H1 (cell line): ENCODE measurements at regions not wholly inside any gene's neighbourhood (a gene's known extent, or its start where the extent isn't known, plus 50 kb on each side); places are given as distances from the start of the nearest gene placed in this dataset.

Source experiments
- CTCF ChIA-PET: fragments of 300-600 bp; sonication (Branson Sonifier 250); formaldehyde crosslinking; loops from one replicate; lab custom pipeline; 2021; ENCODE audit not compliant: partially characterized antibody; lab: Charles Lee
- POLR2A ChIA-PET: fragments of 300-600 bp; sonication (Branson Sonifier 250); formaldehyde crosslinking; loops from one replicate; lab custom pipeline; 2021; ENCODE audit warnings: inconsistent platforms; ENCODE audit not compliant: partially characterized antibody; lab: Charles Lee
- DNase-seq, 2 experiments: peaks; one replicate each; pipeline versions ENCODE4 v3.0.0 to v3.0.0-alpha.2; 2010 to 2022; ENCODE audit warnings: low spot score in 2 of 2, low read depth in 1 of 2, mixed read lengths in 1 of 2
- FAIRE-seq: peaks from 2 replicates; lab custom pipeline; 2011; peaks lifted over from hg19 to GRCh38; lab: Jason Lieb, UNC
- H2AFZ ChIP-seq: 2 replicates; pipeline ENCODE4 v1.8.1; 2012; ENCODE audit warnings: low read length, inconsistent platforms
- H2AK5ac ChIP-seq: 2 replicates; pipeline ENCODE4 v1.6.1; 2013; ENCODE audit warnings: low read depth, low read length
- H2BK120ac ChIP-seq: replicated peaks from 2 replicates; pipeline ENCODE3; 2013; ENCODE audit warnings: low read depth, low read length, inconsistent platforms
- H2BK12ac ChIP-seq: 2 replicates; pipeline ENCODE4 v1.6.1; 2013; ENCODE audit warnings: low read depth, low read length
- H2BK15ac ChIP-seq: 2 replicates; pipeline ENCODE4 v1.6.1; 2013; ENCODE audit warnings: low read length
- H2BK20ac ChIP-seq: 2 replicates; pipeline ENCODE4 v1.6.1; 2013; ENCODE audit warnings: low read length
- H2BK5ac ChIP-seq: 2 replicates; pipeline ENCODE4 v1.6.1; 2013; ENCODE audit warnings: low read depth, low read length
- H3K14ac ChIP-seq: 2 replicates; pipeline ENCODE4 v1.6.1; 2013; ENCODE audit warnings: inconsistent platforms; ENCODE audit not compliant: insufficient read length
- H3K18ac ChIP-seq: 2 replicates; pipeline ENCODE4 v1.6.1; 2013; ENCODE audit warnings: low read length; ENCODE audit errors: extremely low read depth
- H3K23ac ChIP-seq: 2 replicates; pipeline ENCODE4 v1.6.1; 2013; ENCODE audit warnings: inconsistent platforms; ENCODE audit not compliant: insufficient read length
- H3K23me2 ChIP-seq: 2 replicates; pipeline ENCODE4 v1.6.1; 2013; ENCODE audit warnings: low read depth, low read length
- H3K27ac ChIP-seq: 2 replicates; pipeline ENCODE4 v1.6.1; 2011; ENCODE audit warnings: low read depth, low read length, inconsistent platforms
- H3K27me3 ChIP-seq, 4 experiments: replicated peaks in 1 of 4; 1 replicate in 1 of 4; 2 replicates in 3 of 4; pipeline versions ENCODE4 v1.6.1 to v1.8.1; 2011 to 2013; ENCODE audit warnings: low read length in 3 of 4, mild to moderate bottlenecking in 3 of 4, inconsistent platforms in 2 of 4, mixed read lengths in 2 of 4, moderate library complexity in 1 of 4; ENCODE audit not compliant: control insufficient read depth in 3 of 4, insufficient read depth in 3 of 4; ENCODE audit errors: extremely low read depth in 1 of 4
- H3K36me3 ChIP-seq, 4 experiments: 2 replicates each; pipeline versions ENCODE4 v1.6.1 to v1.8.1; 2011 to 2013; ENCODE audit warnings: mild to moderate bottlenecking in 4 of 4, low read length in 3 of 4, moderate library complexity in 2 of 4, control low read depth in 1 of 4, inconsistent platforms in 1 of 4; ENCODE audit not compliant: insufficient read depth in 4 of 4, control insufficient read depth in 2 of 4
- H3K4ac ChIP-seq: replicated peaks from 2 replicates; pipeline ENCODE3; 2013; ENCODE audit warnings: low read length, low read depth, mixed read lengths, inconsistent platforms; ENCODE audit not compliant: insufficient read length
- H3K4me1 ChIP-seq, 4 experiments: replicated peaks in 1 of 4; 1 replicate in 1 of 4; 2 replicates in 3 of 4; pipeline versions ENCODE4 v1.6.1 to v1.8.1; 2011 to 2013; ENCODE audit warnings: low read length in 3 of 4, inconsistent platforms in 2 of 4, mixed read lengths in 1 of 4; ENCODE audit not compliant: insufficient read depth in 4 of 4, control insufficient read depth in 3 of 4
- H3K4me2 ChIP-seq, 2 experiments: 2 replicates each; pipeline versions ENCODE4 v1.6.1 to v1.8.1; 2011 to 2013; ENCODE audit warnings: low read depth in 2 of 2, low read length in 2 of 2, control low read depth in 1 of 2, inconsistent platforms in 1 of 2, mild to moderate bottlenecking in 1 of 2; ENCODE audit not compliant: insufficient read depth in 1 of 2
- H3K4me3 ChIP-seq, 4 experiments: fragments of 200-600, 300-600 bp in 1 of 4; sonication (generic), shearing (Covaris generic), sonication (Bioruptor Twin) in 1 of 4; 2 replicates each; pipeline versions ENCODE4 v1.5.1 to v1.8.1; 2011 to 2016; ENCODE audit warnings: low read length in 4 of 4, low read depth in 3 of 4, control low read depth in 2 of 4, inconsistent platforms in 2 of 4, mild to moderate bottlenecking in 2 of 4, mixed read lengths in 1 of 4, moderate library complexity in 1 of 4; ENCODE audit not compliant: insufficient read depth in 2 of 4; ENCODE audit errors: extremely low read depth in 1 of 4
- H3K56ac ChIP-seq: replicated peaks from 2 replicates; pipeline ENCODE3; 2013; ENCODE audit warnings: low read depth, mild to moderate bottlenecking, mixed read lengths, low read length, inconsistent platforms; ENCODE audit not compliant: insufficient read length
- H3K79me1 ChIP-seq: 2 replicates; pipeline ENCODE4 v1.6.1; 2013; ENCODE audit warnings: low read depth, low read length, control low read depth
- H3K79me2 ChIP-seq, 2 experiments: 2 replicates each; pipeline versions ENCODE4 v1.6.1 to v1.8.1; 2012 to 2013; ENCODE audit warnings: low read length in 2 of 2, mild to moderate bottlenecking in 2 of 2, inconsistent platforms in 1 of 2; ENCODE audit not compliant: insufficient read depth in 2 of 2, control insufficient read depth in 1 of 2
- H3K9ac ChIP-seq, 4 experiments: replicated peaks in 1 of 4; 1 replicate in 1 of 4; 2 replicates in 3 of 4; pipeline versions ENCODE4 v1.6.1 to v1.8.1; 2011 to 2013; ENCODE audit warnings: low read depth in 3 of 4, low read length in 3 of 4, control low read depth in 2 of 4, mild to moderate bottlenecking in 2 of 4, moderate library complexity in 2 of 4, inconsistent platforms in 1 of 4; ENCODE audit errors: extremely low read depth in 1 of 4
- H3K9me3 ChIP-seq, 2 experiments: 2 replicates each; pipeline versions ENCODE4 v1.6.1 to v1.8.1; 2012 to 2013; ENCODE audit warnings: mild to moderate bottlenecking in 2 of 2, moderate library complexity in 2 of 2, control low read depth in 1 of 2, inconsistent platforms in 1 of 2, low read depth in 1 of 2, low read length in 1 of 2, mixed read lengths in 1 of 2; ENCODE audit not compliant: insufficient read depth in 2 of 2
- H4K20me1 ChIP-seq, 2 experiments: replicated peaks in 1 of 2; 2 replicates each; pipeline versions ENCODE3 to v1.8.1; 2011 to 2013; ENCODE audit warnings: inconsistent platforms in 2 of 2, low read length in 2 of 2, mild to moderate bottlenecking in 1 of 2; ENCODE audit not compliant: insufficient read depth in 2 of 2, control insufficient read depth in 1 of 2
- H4K5ac ChIP-seq: 2 replicates; pipeline ENCODE4 v1.6.1; 2013; ENCODE audit warnings: low read length, low read depth, mixed read lengths, inconsistent platforms; ENCODE audit not compliant: insufficient read length
- H4K8ac ChIP-seq: 2 replicates; pipeline ENCODE4 v1.8.0; 2013; ENCODE audit warnings: mild to moderate bottlenecking, moderate library complexity, low read length, inconsistent platforms; ENCODE audit not compliant: insufficient read depth; ENCODE audit errors: extremely low read depth
- H4K91ac ChIP-seq: replicated peaks from 2 replicates; pipeline ENCODE3; 2013; ENCODE audit warnings: low read length, mixed read lengths, inconsistent platforms; ENCODE audit not compliant: insufficient read length
- CEBPB ChIP-seq: IDR thresholded peaks from 2 replicates; pipeline ENCODE4 v1.6.1; 2012; ENCODE audit warnings: low read depth, low read length
- CHD1 ChIP-seq: IDR thresholded peaks from 2 replicates; pipeline ENCODE4 v1.6.1; 2012; ENCODE audit warnings: low read depth, low read length, improper control_type of control experiment
- EGR1 ChIP-seq: IDR thresholded peaks from 2 replicates; pipeline ENCODE4 v1.6.1; 2011; ENCODE audit warnings: low read depth, low read length, borderline replicate concordance
- EZH2 ChIP-seq: fragments of 200-600 bp; sonication (generic); IDR thresholded peaks from 2 replicates; pipeline ENCODE4 v1.7.1; 2012; ENCODE audit warnings: low read depth, mild to moderate bottlenecking, moderate library complexity, low read length, inconsistent platforms; ENCODE audit not compliant: severe bottlenecking
- RNF2 ChIP-seq: fragments of 200-900, 300-1000 bp; sonication (generic); IDR thresholded peaks from 2 replicates; pipeline ENCODE4 v1.7.1; 2016; ENCODE audit warnings: borderline replicate concordance, low read depth, mild to moderate bottlenecking, antibody characterized with exemption, low read length; ENCODE audit not compliant: poor library complexity, severe bottlenecking; ENCODE audit errors: missing control alignments
- SIN3A ChIP-seq, 2 experiments: IDR thresholded peaks in 1 of 2; conservative IDR thresholded peaks in 1 of 2; 2 replicates each; pipeline ENCODE4 v1.6.1; 2011 to 2012; ENCODE audit warnings: low read length in 2 of 2, improper control_type of control experiment in 1 of 2, low read depth in 1 of 2, mild to moderate bottlenecking in 1 of 2
- SP2 ChIP-seq: IDR thresholded peaks from 2 replicates; pipeline ENCODE4 v1.6.1; 2012; ENCODE audit warnings: mild to moderate bottlenecking, low read length, inconsistent platforms
- TAF1 ChIP-seq: IDR thresholded peaks from 2 replicates; pipeline ENCODE4 v1.6.1; 2011; ENCODE audit warnings: mild to moderate bottlenecking, low read depth, low read length
- TEAD4 ChIP-seq: IDR thresholded peaks from 2 replicates; pipeline ENCODE4 v1.6.1; 2012; ENCODE audit warnings: low read depth, low read length, inconsistent platforms, mixed read lengths
- WGBS, 2 experiments: shearing (Covaris generic) in 1 of 2; methylation state at CpG; one replicate each; pipeline versions ENCODE4 v1.1.6 to v1.1.7; 2013 to 2015; ENCODE audit warnings: low lambda C conversion rate in 2 of 2, mixed read lengths in 2 of 2, inconsistent platforms in 1 of 2, low coverage in 1 of 2, missing lambda C conversion rate in 1 of 2; ENCODE audit not compliant: insufficient replicate concordance in 2 of 2, insufficient coverage in 1 of 2, insufficient read length in 1 of 2; ENCODE audit errors: extremely low coverage in 1 of 2, missing lambda C conversion rate in 1 of 2; 5-methylcytosine and 5-hydroxymethylcytosine counted together
- TF ChIP-seq, protein P1 (sequence below): IDR thresholded peaks from 2 replicates; pipeline ENCODE4 v1.6.1; 2012; ENCODE audit warnings: low read length, inconsistent platforms

DNA sequence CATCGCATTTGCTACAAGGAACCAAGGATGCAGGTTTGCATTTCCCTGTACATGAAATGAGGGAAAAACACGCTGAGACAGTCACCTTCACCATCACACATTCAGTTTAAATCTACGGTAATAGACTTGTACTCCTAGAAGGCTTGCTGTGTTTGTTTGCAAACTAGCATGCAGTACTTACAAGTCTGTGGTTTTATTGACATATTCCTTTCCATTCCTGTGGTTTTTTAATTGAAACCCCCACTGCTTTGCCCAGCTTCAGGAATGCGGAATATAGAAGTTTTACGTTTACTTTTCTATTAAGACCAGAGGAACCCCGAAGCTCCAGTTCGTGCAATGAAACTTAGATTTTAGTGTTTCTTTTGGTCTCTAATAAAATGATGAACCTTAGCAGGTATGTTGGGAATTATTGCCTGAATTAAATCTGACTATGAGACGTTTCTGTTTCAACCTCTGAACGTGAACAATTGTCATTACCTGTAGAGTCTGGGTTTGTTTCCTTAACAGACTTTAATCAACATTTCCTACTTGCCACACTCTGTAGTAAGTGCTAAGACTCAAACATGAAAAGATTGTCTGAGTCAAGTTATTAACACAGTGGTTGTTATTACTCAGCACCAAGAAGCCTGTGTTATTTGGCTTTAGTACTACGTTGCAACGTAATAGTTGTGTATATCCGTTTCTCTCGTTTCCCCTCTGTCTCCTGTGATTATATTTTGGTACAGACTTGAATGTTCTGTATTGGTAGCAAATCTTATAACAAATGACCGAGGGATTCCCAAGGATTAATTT, 793.3 kb upstream of the GOT2 start:
- Histone ChIP-seq H2BK20ac (no peak overlapping the region), H2BK120ac (no peak overlapping the region), H3K9ac (no peak overlapping the region), H3K27me3 (no peaks in the 10 kb centered on the region), H3K56ac (no peak overlapping the region), H3K18ac (no peak overlapping the region), H3K27ac (no peak overlapping the region), H2BK15ac (no peak overlapping the region), H3K36me3 (no peaks in the 10 kb centered on the region), H3K23me2 (no peaks in the 10 kb centered on the region; the same call in 1 of the 2 replicates), H3K4ac (no peak overlapping the region), H3K23ac (no peak overlapping the region), H3K9me3 (no peaks in the 10 kb centered on the region), H3K79me1 (no peaks in the 10 kb centered on the region), H2BK12ac (no peak overlapping the region), H3K4me3 (no peak overlapping the region), H3K14ac (no peak overlapping the region), H3K79me2 (no peaks in the 10 kb centered on the region), H4K20me1 (no peaks in the 10 kb centered on the region), H2AK5ac (no peak overlapping the region), H3K4me1 (no peaks in the 10 kb centered on the region), H2BK5ac (no peak overlapping the region), H2AFZ (no peak overlapping the region), H4K5ac (no peak overlapping the region), H4K91ac (no peak overlapping the region), H3K4me2 (no peak overlapping the region), H4K8ac (no peak overlapping the region)
- WGBS, 2 experiments: 93% methylated on average over 14 of the region's 14 CpGs; no CpG with 5 or more reads in 1 of the 2 experiments
- POLR2A ChIA-PET: no interaction called here
- FAIRE-seq (no peak), DNase-seq (no peak)
- CTCF ChIA-PET: no interaction called here
- no peak for TF ChIP-seq TAF1
- TF ChIP-seq CEBPB: no peak
- no peak for TF ChIP-seq EGR1
- no peak for TF ChIP-seq RNF2
- TF ChIP-seq CHD1: no peak
- no peak for TF ChIP-seq SIN3A (conservative IDR thresholded peaks at IDR 0.05 in 1 of 2, IDR thresholded peaks at IDR 0.05 in 1 of 2; ENCODE audit: low read depth in 1 of 2, low read length in 2 of 2)
- TF ChIP-seq SP2: no peak
- TF ChIP-seq, protein P1, sequence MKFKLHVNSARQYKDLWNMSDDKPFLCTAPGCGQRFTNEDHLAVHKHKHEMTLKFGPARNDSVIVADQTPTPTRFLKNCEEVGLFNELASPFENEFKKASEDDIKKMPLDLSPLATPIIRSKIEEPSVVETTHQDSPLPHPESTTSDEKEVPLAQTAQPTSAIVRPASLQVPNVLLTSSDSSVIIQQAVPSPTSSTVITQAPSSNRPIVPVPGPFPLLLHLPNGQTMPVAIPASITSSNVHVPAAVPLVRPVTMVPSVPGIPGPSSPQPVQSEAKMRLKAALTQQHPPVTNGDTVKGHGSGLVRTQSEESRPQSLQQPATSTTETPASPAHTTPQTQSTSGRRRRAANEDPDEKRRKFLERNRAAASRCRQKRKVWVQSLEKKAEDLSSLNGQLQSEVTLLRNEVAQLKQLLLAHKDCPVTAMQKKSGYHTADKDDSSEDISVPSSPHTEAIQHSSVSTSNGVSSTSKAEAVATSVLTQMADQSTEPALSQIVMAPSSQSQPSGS: no peak
- TF ChIP-seq TEAD4: no peak
- no peak for TF ChIP-seq EZH2
